Activated CD8-positive, alpha-beta T cell treated with anti-CD3 and anti-CD28 coated beads for 36 hours (primary cell): ENCODE measurements at regions not wholly inside any gene's neighbourhood (a gene's known extent, or its start where the extent isn't known, plus 50 kb on each side); places are given as distances from the start of the nearest gene placed in this dataset.

Experiments used
- ATAC-seq: fragments of 200-7000 bp; cut with Tn5 transposase; one replicate; pipeline ENCODE4 v1.10.0; 2021; ENCODE audit warnings: mild to moderate bottlenecking, moderate library complexity
- CTCF ChIA-PET: fragments of 350-600 bp; sonication (Branson Sonifier 250); formaldehyde crosslinking; loops from one replicate; lab custom pipeline; 2021; ENCODE audit warnings: antibody characterized with exemption; lab: Charles Lee
- POLR2A ChIA-PET: fragments of 350-600 bp; sonication (Branson Sonifier 250); formaldehyde crosslinking; loops from one replicate; lab custom pipeline; 2021; ENCODE audit warnings: antibody characterized with exemption; lab: Charles Lee
- DNase-seq: peaks from one replicate; pipeline ENCODE4 v3.0.0-alpha.2; 2020
- H3K27ac Mint-ChIP-seq: one replicate; pipeline ENCODE4 v1.8.0; 2021; ENCODE audit warnings: mild to moderate bottlenecking, mixed read lengths
- H3K27me3 Mint-ChIP-seq: one replicate; pipeline ENCODE4 v1.8.0; 2021; ENCODE audit warnings: mixed read lengths
- H3K36me3 Mint-ChIP-seq: one replicate; pipeline ENCODE4 v1.8.0; 2021; ENCODE audit warnings: low read depth, mixed read lengths
- H3K4me1 Mint-ChIP-seq: one replicate; pipeline ENCODE4 v1.8.0; 2021; ENCODE audit warnings: low read depth, mixed read lengths
- H3K4me3 Mint-ChIP-seq: one replicate; pipeline ENCODE4 v1.8.0; 2021; ENCODE audit warnings: mild to moderate bottlenecking, moderate library complexity, mixed read lengths
- H3K9me3 Mint-ChIP-seq: one replicate; pipeline ENCODE4 v1.8.0; 2021; ENCODE audit warnings: mixed read lengths
- intact Hi-C: fragments of 100-400 bp; cut with micrococcal nuclease; formaldehyde crosslinking; loops from one replicate; pipeline ENCODE4 v1.10.0; 2022
- TF ChIP-seq, protein P1 (sequence below): fragments of 200-600 bp; IDR thresholded peaks from one replicate; pipeline ENCODE4 v1.8.0; 2022; ENCODE audit warnings: antibody characterized with exemption, mild to moderate bottlenecking

GRCh38 chr9:81374459-81375186 is 314.7 kb downstream of the TLE1 start:
- Mint-ChIP-seq H3K36me3 (no peaks in the 10 kb centered on the region), H3K27ac (no peak overlapping the region), H3K4me3 (no peak overlapping the region), H3K27me3 (no peaks in the 10 kb centered on the region), H3K4me1 (no peaks in the 10 kb centered on the region), H3K9me3 (no peaks in the 10 kb centered on the region)
- ChIA-PET CTCF (no interaction called here), POLR2A (no interaction called here)
- DNase-seq (no peak), ATAC-seq (no peak)
- intact Hi-C loops = no loop called here
- TF ChIP-seq, protein P1, sequence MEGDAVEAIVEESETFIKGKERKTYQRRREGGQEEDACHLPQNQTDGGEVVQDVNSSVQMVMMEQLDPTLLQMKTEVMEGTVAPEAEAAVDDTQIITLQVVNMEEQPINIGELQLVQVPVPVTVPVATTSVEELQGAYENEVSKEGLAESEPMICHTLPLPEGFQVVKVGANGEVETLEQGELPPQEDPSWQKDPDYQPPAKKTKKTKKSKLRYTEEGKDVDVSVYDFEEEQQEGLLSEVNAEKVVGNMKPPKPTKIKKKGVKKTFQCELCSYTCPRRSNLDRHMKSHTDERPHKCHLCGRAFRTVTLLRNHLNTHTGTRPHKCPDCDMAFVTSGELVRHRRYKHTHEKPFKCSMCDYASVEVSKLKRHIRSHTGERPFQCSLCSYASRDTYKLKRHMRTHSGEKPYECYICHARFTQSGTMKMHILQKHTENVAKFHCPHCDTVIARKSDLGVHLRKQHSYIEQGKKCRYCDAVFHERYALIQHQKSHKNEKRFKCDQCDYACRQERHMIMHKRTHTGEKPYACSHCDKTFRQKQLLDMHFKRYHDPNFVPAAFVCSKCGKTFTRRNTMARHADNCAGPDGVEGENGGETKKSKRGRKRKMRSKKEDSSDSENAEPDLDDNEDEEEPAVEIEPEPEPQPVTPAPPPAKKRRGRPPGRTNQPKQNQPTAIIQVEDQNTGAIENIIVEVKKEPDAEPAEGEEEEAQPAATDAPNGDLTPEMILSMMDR = no peak

DNA sequence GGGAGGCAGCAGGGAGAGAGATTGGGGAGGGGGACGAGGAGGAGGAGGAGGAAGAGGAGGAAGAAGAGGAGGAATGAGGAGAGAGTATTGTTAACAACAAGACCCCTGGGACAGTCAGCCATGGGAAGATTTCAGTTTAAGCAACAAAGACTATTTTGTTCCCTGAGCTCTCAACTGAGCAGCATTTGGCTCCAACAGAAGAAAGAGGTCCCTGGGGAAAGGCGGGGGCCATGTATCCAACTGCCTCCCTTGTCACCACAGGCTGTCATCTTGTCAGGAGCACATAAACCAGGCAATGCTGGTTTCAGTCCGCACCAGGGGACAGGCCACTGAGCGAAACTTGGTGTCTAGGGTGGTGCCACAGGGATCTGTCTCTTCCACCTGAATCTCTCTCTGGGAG is 316.1 kb downstream of the TLE1 start:
- POLR2A ChIA-PET = no interaction called here
- Mint-ChIP-seq H3K4me3 (no peak overlapping the region), H3K27me3 (no peaks in the 10 kb centered on the region), H3K9me3 (peaks cover 3% of the 10 kb centered on the region), H3K4me1 (no peaks in the 10 kb centered on the region), H3K27ac (no peak overlapping the region), H3K36me3 (no peaks in the 10 kb centered on the region)
- intact Hi-C loops = no loop called here
- ATAC-seq (no peak), DNase-seq (no peak)
- CTCF ChIA-PET = no interaction called here
- TF ChIP-seq, protein P1 = no peak

GRCh38 chr9:81372628-81373191 is 316.6 kb downstream of the TLE1 start:
- Mint-ChIP-seq H3K4me1 (no peaks in the 10 kb centered on the region), H3K36me3 (no peaks in the 10 kb centered on the region), H3K27me3 (no peaks in the 10 kb centered on the region), H3K9me3 (peaks cover 3% of the 10 kb centered on the region), H3K4me3 (no peak overlapping the region), H3K27ac (no peak overlapping the region)
- ChIA-PET POLR2A (no interaction called here), CTCF (no interaction called here)
- intact Hi-C loops = no loop called here
- ATAC-seq (no peak), DNase-seq (no peak)
- TF ChIP-seq, protein P1 = no peak

- Mint-ChIP-seq H3K4me3 (no peak overlapping the region), H3K27ac (no peak overlapping the region), H3K9me3 (peaks cover 3% of the 10 kb centered on the region), H3K27me3 (no peaks in the 10 kb centered on the region), H3K36me3 (no peaks in the 10 kb centered on the region), H3K4me1 (no peaks in the 10 kb centered on the region)
- DNase-seq = no peak
- ChIA-PET CTCF (no interaction called here), POLR2A (no interaction called here)
- intact Hi-C loops = no loop called here
- ATAC-seq = no peak
- TF ChIP-seq, protein P1 = no peak
Observed at GRCh38 chr9:81371824-81372223, 317.5 kb downstream of the TLE1 start.

GRCh38 chr9:81370650-81371049 is 318.7 kb downstream of the TLE1 start:
- Mint-ChIP-seq H3K27ac (no peak overlapping the region), H3K36me3 (no peaks in the 10 kb centered on the region), H3K27me3 (no peaks in the 10 kb centered on the region), H3K4me1 (no peaks in the 10 kb centered on the region), H3K4me3 (no peak overlapping the region), H3K9me3 (peaks cover 8% of the 10 kb centered on the region)
- ATAC-seq = no peak
- DNase-seq = no peak
- intact Hi-C loops = no loop called here
- CTCF ChIA-PET = no interaction called here
- TF ChIP-seq, protein P1 = no peak
- POLR2A ChIA-PET = no interaction called here
